Ishikawa (cell line): ENCODE measurements at regions not wholly inside any gene's neighbourhood (a gene's known extent, or its start where the extent isn't known, plus 50 kb on each side); places are given as distances from the start of the nearest gene placed in this dataset.

Experiments
- CEBPB ChIP-seq: IDR thresholded peaks from 2 replicates; pipeline ENCODE4 v1.6.1; 2012
- CREB1 ChIP-seq: IDR thresholded peaks from 2 replicates; pipeline ENCODE4 v1.6.1; 2012; ENCODE audit warnings: low read depth
- EGR1 ChIP-seq: IDR thresholded peaks from 2 replicates; pipeline ENCODE4 v1.6.1; 2012
- EP300 ChIP-seq: IDR thresholded peaks from 2 replicates; pipeline ENCODE4 v1.6.1; 2012; ENCODE audit warnings: borderline replicate concordance
- FOXM1 ChIP-seq: IDR thresholded peaks from 2 replicates; pipeline ENCODE4 v1.6.1; 2012; ENCODE audit warnings: low read depth, borderline replicate concordance
- NFIC ChIP-seq: IDR thresholded peaks from 2 replicates; pipeline ENCODE4 v1.6.1; 2012
- RAD21 ChIP-seq: IDR thresholded peaks from 2 replicates; pipeline ENCODE4 v1.6.1; 2012; ENCODE audit warnings: low read depth
- REST ChIP-seq: IDR thresholded peaks from 2 replicates; pipeline ENCODE4 v1.6.1; 2012; ENCODE audit warnings: low read depth, mild to moderate bottlenecking
- TAF1 ChIP-seq: IDR thresholded peaks from 2 replicates; pipeline ENCODE4 v1.6.1; 2012; ENCODE audit warnings: low read depth, mild to moderate bottlenecking
- TCF12 ChIP-seq: IDR thresholded peaks from 2 replicates; pipeline ENCODE4 v1.6.1; 2012; ENCODE audit warnings: low read depth
- TEAD4 ChIP-seq: IDR thresholded peaks from 2 replicates; pipeline ENCODE4 v1.6.1; 2012
- YY1 ChIP-seq: IDR thresholded peaks from 2 replicates; pipeline ENCODE4 v1.6.1; 2012; ENCODE audit warnings: low read depth
- ZBTB7A ChIP-seq: IDR thresholded peaks from 2 replicates; pipeline ENCODE4 v1.6.1; 2012; ENCODE audit warnings: low read depth
- TF ChIP-seq, protein P1 (sequence below): IDR thresholded peaks from 2 replicates; pipeline ENCODE4 v1.6.1; 2012
- TF ChIP-seq, protein P2 (sequence below): IDR thresholded peaks from 2 replicates; pipeline ENCODE4 v1.6.1; 2012

DNA sequence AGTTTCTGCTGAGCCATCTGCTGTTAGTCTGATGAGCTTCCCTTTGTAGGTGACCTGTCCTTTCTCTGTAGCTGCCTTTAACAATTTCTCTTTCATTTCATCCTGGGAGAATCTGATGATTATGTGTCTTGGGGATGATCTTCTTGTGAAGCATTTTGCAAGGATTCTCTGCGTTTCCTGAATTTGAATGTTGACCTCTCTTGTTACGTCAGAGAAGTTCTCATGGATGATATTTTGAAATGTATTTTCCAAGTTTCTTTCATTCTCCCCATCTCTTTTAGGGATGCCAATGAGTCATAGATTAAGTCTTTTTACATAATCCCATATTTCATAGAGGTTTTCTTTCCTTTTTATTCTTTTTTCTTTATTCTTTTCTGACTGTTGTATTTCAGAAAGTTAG lies 184.2 kb upstream of the BET1 start:
- TF ChIP-seq FOXM1 (no peak), RAD21 (no peak), EP300 (no peak), NFIC (no peak), TAF1 (no peak), TEAD4 (no peak), TCF12 (no peak), CEBPB (no peak), REST (no peak), YY1 (no peak), ZBTB7A (no peak), EGR1 (no peak), CREB1 (no peak)
- TF ChIP-seq, protein P1, sequence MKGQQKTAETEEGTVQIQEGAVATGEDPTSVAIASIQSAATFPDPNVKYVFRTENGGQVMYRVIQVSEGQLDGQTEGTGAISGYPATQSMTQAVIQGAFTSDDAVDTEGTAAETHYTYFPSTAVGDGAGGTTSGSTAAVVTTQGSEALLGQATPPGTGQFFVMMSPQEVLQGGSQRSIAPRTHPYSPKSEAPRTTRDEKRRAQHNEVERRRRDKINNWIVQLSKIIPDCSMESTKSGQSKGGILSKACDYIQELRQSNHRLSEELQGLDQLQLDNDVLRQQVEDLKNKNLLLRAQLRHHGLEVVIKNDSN: no peak
- TF ChIP-seq, protein P2, sequence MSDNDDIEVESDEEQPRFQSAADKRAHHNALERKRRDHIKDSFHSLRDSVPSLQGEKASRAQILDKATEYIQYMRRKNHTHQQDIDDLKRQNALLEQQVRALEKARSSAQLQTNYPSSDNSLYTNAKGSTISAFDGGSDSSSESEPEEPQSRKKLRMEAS: no peak

- TF ChIP-seq, protein P2: no peak
- peak; percentile 40; the same call in 1 of the 2 replicates for TF ChIP-seq NFIC
Observed at GRCh38 chr7:94190599-94191061, 186.5 kb upstream of the BET1 start.

DNA sequence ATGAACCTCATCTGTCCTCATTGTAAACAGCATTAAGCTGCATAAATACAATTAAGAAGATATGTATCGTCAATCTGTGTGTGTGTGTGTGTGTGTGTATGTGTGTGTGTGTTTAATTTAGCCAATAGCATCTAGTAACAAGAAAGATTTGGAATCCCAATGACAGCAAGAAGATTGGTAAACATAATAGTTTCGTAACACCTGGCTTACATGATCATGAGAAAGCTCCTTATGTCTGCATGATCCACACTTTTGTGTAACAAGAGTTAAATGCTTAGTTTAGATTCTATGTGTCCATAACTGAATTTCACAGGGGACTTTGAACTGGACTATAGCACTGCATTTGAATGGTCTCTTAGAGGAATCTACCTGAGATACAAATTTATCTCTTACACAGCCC lies 191.0 kb upstream of the BET1 start:
- TF ChIP-seq ZBTB7A: no peak
- no peak for TF ChIP-seq EP300
- TF ChIP-seq TEAD4: no peak
- TF ChIP-seq CREB1: no peak
- TF ChIP-seq RAD21: no peak
- TF ChIP-seq, protein P1: no peak
- no peak for TF ChIP-seq TAF1

- TF ChIP-seq, protein P2: no peak
- no peak for TF ChIP-seq NFIC
- no peak for TF ChIP-seq REST
- no peak for TF ChIP-seq CREB1
- TF ChIP-seq TAF1: no peak
- TF ChIP-seq, protein P1: no peak
- TF ChIP-seq RAD21: no peak
- TF ChIP-seq FOXM1: no peak
- no peak for TF ChIP-seq TEAD4
- no peak for TF ChIP-seq ZBTB7A
- no peak for TF ChIP-seq TCF12
- no peak for TF ChIP-seq EP300
- TF ChIP-seq EGR1: no peak
- TF ChIP-seq YY1: no peak
- no peak for TF ChIP-seq CEBPB
Observed at GRCh38 chr7:94195813-94196212, 191.7 kb upstream of the BET1 start.

GRCh38 chr7:94205529-94205928 lies 189.2 kb upstream of the COL1A2 start:
- TF ChIP-seq REST: no peak
- TF ChIP-seq, protein P1: no peak
